ENCODE measurements at regions not wholly inside any gene's neighbourhood (a gene's known extent, or its start where the extent isn't known, plus 50 kb on each side); places are given as distances from the start of the nearest gene placed in this dataset.
"Not testable (repeated sequence)": the region's sequence is repeated elsewhere in the genome, so short reads cannot be mapped to it uniquely, and the experiment has no call there.

DNA sequence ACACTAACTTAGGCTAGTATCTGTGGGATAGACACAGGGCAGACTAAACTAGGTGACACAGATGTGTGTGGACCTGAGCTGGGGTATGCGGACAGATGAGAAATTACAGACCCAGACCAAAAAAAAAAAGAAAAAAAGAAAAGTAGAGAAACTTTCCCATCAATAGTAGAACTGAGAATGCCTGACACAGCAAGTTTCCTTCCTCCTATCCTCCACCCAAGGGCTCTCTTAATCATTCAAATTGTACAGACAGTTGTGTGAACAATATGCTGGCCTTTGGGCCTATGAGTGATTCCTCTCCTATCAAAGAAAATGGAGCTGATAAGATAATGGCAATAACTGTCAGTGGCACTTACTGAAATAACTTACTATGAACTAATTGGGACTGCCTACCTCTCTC, 226.7 kb upstream of the PRDM1 start:
- H3K4me3 ChIP-seq, result no peak overlapping the region
- in situ Hi-C loops (cut with MboI; ENCODE audit: low sequenced_read_pairs in 4 of 4) (no loop called here), intact Hi-C loops (cut with DNase I; ENCODE audit: low total_unique reads) (no loop called here)

GRCh38 chr6:105858639-105859038, 227.5 kb upstream of the PRDM1 start:
- H3K36me3 ChIP-seq; H3K4me3 ChIP-seq; H3K9me3 ChIP-seq; H3K4me1 ChIP-seq; intact Hi-C loops (cut with DNase I; ENCODE audit: low total_unique reads); ATAC-seq; DNase-seq; in situ Hi-C loops (cut with MboI; ENCODE audit: low sequenced_read_pairs in 4 of 4); H3K27me3 ChIP-seq; H3K27ac ChIP-seq: not testable (repeated sequence)

More for the DNA sequence above, 226.7 kb upstream of the PRDM1 start:
- no peak overlapping the region for H3K27ac ChIP-seq
- no peaks in the 10 kb centered on the region for H3K4me1 ChIP-seq
- H3K9me3 ChIP-seq, result no peaks in the 10 kb centered on the region
- H3K36me3 ChIP-seq, result no peaks in the 10 kb centered on the region
- no peak for TF ChIP-seq POLR2A (IDR thresholded peaks at IDR 0.05)
- TF ChIP-seq, protein P1, sequence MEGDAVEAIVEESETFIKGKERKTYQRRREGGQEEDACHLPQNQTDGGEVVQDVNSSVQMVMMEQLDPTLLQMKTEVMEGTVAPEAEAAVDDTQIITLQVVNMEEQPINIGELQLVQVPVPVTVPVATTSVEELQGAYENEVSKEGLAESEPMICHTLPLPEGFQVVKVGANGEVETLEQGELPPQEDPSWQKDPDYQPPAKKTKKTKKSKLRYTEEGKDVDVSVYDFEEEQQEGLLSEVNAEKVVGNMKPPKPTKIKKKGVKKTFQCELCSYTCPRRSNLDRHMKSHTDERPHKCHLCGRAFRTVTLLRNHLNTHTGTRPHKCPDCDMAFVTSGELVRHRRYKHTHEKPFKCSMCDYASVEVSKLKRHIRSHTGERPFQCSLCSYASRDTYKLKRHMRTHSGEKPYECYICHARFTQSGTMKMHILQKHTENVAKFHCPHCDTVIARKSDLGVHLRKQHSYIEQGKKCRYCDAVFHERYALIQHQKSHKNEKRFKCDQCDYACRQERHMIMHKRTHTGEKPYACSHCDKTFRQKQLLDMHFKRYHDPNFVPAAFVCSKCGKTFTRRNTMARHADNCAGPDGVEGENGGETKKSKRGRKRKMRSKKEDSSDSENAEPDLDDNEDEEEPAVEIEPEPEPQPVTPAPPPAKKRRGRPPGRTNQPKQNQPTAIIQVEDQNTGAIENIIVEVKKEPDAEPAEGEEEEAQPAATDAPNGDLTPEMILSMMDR (IDR thresholded peaks at IDR 0.05 in 4 of 5, conservative IDR thresholded peaks at IDR 0.05 in 1 of 5), result no peak
- H3K27me3 ChIP-seq, result no peaks in the 10 kb centered on the region
- ATAC-seq, result no peak
- DNase-seq, result no peak

- in situ Hi-C loops (cut with MboI; ENCODE audit: low sequenced_read_pairs in 4 of 4), result no loop called here
- Histone ChIP-seq H3K27ac (no peak overlapping the region), H3K4me1 (no peaks in the 10 kb centered on the region), H3K36me3 (no peaks in the 10 kb centered on the region), H3K9me3 (no peaks in the 10 kb centered on the region), H3K4me3 (no peak overlapping the region), H3K27me3 (no peaks in the 10 kb centered on the region)
- intact Hi-C loops (cut with DNase I; ENCODE audit: low total_unique reads), result no loop called here
- DNase-seq (no peak), ATAC-seq (no peak)
- TF ChIP-seq, protein P1 (IDR thresholded peaks at IDR 0.05 in 4 of 5, conservative IDR thresholded peaks at IDR 0.05 in 1 of 5), result no peak
Observed at GRCh38 chr6:105855433-105855832, 230.7 kb upstream of the PRDM1 start.

- in situ Hi-C loops (cut with MboI; ENCODE audit: low sequenced_read_pairs in 4 of 4); H3K27me3 ChIP-seq: not testable (repeated sequence)
Observed at GRCh38 chr6:105853979-105854378, 232.2 kb upstream of the PRDM1 start.

DNA sequence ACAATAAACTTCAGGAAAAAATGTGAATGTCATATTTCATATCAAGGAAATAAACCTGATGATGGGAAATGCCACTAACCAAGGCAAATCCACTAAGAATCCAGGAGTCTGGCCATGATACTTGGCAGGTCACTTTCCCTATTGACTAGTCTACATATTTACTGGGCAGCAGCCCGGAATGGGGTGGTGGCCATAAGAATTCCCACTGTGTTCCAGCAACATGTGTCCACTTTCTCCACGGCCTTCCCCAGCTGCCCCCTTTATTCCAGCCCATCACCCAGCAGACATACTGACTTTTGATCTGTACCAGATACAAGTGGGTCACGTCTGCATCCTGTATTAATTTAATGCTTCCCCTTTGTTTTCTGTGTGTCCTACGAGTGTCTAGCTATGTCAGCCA, 234.5 kb upstream of the PRDM1 start:
- H3K4me3 ChIP-seq, result no peak overlapping the region
- DNase-seq, result no peak
- no peaks in the 10 kb centered on the region for H3K36me3 ChIP-seq
- H3K27ac ChIP-seq, result no peak overlapping the region
- no peaks in the 10 kb centered on the region for H3K27me3 ChIP-seq
- no peak for TF ChIP-seq POLR2A (IDR thresholded peaks at IDR 0.05)
- TF ChIP-seq, protein P1 (IDR thresholded peaks at IDR 0.05 in 4 of 5, conservative IDR thresholded peaks at IDR 0.05 in 1 of 5), result no peak
- H3K9me3 ChIP-seq, result no peaks in the 10 kb centered on the region
- no peak for ATAC-seq
- no peaks in the 10 kb centered on the region for H3K4me1 ChIP-seq
- in situ Hi-C loops (cut with MboI; ENCODE audit: low sequenced_read_pairs in 4 of 4), result no loop called here
- intact Hi-C loops (cut with DNase I; ENCODE audit: low total_unique reads), result no loop called here

More at GRCh38 chr6:105853979-105854378, 232.2 kb upstream of the PRDM1 start:
- H3K4me1 ChIP-seq; intact Hi-C loops (cut with DNase I; ENCODE audit: low total_unique reads); H3K9me3 ChIP-seq; ATAC-seq; H3K27ac ChIP-seq; DNase-seq; H3K4me3 ChIP-seq; H3K36me3 ChIP-seq: not testable (repeated sequence)

DNA sequence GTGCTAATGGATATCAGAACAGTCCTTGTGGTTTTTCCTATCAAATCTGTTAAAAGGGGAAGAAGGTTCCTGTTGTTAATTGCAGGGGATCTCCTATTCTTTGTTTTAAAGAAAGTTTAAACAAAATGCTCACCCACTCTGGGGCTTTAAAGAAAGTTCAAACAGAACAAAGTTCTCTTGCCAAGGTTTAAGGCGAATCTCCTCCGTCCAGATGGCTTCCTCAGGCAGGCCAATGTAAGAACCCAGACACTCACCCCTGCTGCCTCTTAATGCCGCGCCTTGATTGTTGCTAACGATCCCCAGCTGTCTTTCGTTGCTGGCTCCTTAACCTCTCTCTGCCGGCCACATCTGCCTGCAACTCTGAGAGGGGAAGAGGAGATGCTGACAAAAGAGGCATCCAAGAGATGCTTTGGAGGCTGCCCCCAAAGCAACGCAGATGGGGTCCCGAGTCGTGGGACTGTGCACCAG, 235.0 kb upstream of the PRDM1 start:
- no peak for TF ChIP-seq POLR2A (IDR thresholded peaks at IDR 0.05)
- in situ Hi-C loops (cut with MboI; ENCODE audit: low sequenced_read_pairs in 4 of 4), result no loop called here
- no peak overlapping the region for H3K27ac ChIP-seq
- H3K4me1 ChIP-seq, result no peaks in the 10 kb centered on the region
- H3K4me3 ChIP-seq, result no peak overlapping the region
- intact Hi-C loops (cut with DNase I; ENCODE audit: low total_unique reads), result no loop called here
- ATAC-seq (no peak), DNase-seq (no peak)
- no peaks in the 10 kb centered on the region for H3K9me3 ChIP-seq
- no peaks in the 10 kb centered on the region for H3K36me3 ChIP-seq
- H3K27me3 ChIP-seq, result no peaks in the 10 kb centered on the region

All from gastrocnemius medialis (tissue), 4 donors.